Jurkat, Clone E6-1 (cell line): ENCODE measurements at regions not wholly inside any gene's neighbourhood (a gene's known extent, or its start where the extent isn't known, plus 50 kb on each side); places are given as distances from the start of the nearest gene placed in this dataset.

ENCODE experiments used
- DNase-seq: peaks from one replicate; pipeline ENCODE4 v3.0.0-alpha.2; 2011; ENCODE audit warnings: low read depth, low spot score
- H3K4me3 ChIP-seq: 2 replicates; pipeline ENCODE4 v1.5.1; 2011; ENCODE audit warnings: mild to moderate bottlenecking, low read length, control low read depth, moderate library complexity

GRCh38 chr10:125475815-125476214, 207.1 kb downstream of the TEX36 start:
- DNase-seq: no peak
- H3K4me3 ChIP-seq: no peak overlapping the region

DNA sequence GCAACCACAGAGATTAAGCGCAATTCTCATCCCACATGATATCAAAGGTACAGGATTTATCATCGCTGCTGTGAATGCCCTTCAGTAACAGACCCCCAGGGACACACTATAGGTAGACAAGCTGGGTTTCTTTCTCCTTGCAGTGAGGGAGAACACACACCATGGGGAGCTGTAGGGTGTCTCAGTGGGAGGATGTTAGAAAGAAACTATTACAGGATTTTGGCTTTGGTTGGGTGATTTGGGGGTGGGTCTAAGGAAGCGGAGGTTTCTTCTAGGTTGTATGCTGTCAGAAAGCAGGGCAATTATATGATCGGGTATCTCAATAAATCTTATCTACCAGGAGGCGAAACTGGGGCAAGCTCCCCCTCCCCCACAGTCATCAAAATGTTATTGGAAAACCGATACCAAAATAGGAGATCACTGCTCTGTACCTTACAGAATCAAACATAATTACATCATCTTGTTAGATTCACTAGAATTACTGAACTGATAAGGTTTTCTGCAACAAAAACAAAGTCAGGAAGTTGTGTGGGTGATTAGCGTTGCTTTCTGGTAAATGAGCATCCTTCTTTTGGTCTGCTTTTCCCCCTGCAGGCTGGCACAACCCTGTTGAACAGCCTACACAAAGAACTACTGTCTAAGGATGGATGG, 209.7 kb downstream of the TEX36 start:
- H3K4me3 ChIP-seq: no peak overlapping the region
- no peak for DNase-seq

DNA sequence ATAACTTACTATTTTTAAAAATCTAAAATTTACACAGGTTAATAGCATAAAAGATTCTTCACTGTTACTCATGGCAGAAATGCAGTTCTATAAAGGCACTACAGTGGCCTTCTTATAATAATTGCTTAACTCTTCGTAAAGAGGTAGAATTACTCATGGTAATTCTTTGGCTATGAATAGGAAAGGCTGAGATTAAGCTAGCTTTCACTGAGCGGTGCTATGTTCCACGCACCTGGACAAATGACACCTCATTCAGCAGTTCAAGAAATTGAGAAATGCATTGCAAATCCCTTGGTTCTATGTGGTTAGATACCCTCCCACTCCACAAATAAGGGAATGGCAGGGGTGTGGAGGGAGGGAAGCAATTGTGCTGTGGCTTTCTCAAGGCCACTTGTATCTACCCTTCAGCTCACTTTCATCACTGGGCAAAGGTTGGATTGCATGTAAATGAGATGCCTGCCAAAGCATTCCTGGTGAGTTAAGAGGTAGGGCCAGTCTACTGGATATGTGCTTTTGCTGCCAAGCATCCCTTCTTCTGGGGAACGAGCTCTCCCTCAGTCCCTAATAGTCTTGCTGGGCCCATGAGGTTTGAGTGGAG, 210.9 kb downstream of the TEX36 start:
- no peak overlapping the region for H3K4me3 ChIP-seq
- no peak for DNase-seq

DNA sequence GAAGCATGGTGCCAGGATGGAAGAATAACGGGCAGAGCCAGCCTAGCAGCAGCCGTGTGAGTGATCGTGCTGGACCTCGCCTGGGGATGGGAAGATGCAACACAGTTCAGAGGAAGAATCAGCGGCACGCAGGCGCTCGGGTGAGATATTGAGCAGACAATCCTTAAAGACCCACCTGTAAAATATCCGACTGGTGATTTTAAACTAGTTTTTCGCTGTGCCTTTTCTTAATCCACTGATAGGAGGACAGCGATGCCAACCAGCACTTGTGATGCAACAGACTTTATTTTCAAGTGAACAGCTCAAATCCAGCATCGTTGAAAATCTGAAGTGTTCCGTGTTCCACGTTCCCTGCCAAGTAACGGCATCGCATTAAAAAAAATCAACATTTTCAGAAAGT, 214.7 kb downstream of the TEX36 start:
- DNase-seq: no peak
- H3K4me3 ChIP-seq: no peak overlapping the region

DNA sequence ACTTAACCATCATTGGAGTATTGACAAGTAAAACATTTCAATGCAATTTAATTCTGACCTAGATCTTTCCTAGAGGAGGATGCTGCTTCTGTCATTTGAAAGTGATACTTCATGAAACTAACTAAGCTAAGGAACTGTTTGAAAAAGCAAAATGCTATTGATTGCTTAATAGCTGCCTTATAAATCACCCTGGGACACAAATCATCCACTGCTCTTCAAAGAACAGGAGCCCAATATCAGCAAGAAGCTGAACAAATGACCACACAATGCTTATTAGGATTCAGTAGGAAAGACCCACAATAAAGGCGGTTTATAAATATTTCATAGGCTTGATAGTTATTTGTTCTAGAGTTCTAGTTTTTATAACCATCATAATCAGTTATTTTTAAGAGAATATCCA, 216.3 kb downstream of the TEX36 start:
- DNase-seq: no peak
- H3K4me3 ChIP-seq: no peak overlapping the region

DNA sequence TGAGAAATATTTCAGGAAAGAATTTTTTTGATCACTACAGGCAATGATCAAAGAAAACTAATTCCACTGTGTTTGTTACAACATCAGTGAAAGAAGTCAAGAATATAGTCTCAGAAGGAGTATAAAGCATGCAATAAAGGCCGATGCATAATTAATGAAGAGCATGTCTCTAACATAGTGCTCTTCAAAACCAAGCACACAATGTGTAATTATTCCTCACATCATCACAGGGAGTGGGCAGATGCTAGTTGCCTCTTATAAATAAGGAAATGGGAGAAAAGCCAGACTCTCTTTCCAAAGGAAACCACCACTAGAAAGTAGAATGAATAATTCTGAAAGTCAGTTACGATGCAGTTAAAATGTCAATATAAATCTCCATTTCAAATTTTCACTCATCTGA, 220.1 kb downstream of the TEX36 start:
- DNase-seq: no peak
- no peak overlapping the region for H3K4me3 ChIP-seq

DNA sequence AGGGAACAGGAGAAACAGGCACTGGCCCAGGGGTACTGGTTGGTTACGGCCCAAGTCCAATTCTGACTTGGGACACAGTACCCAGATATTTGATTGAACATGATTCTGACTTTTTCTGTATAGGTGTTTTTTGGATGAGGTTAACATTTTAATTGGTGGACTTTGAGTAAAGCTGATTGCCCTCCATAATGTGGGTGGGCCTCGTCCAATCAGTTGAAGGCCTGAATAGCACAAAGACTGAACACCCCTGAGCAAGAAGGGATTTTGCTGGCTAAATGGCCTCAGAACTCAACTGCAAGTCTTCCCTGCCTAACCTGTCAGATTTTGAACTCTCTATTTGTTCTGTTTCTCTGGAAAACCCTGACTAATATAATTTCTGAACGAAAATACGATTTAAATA, 222.6 kb downstream of the TEX36 start:
- DNase-seq: no peak
- H3K4me3 ChIP-seq: no peak overlapping the region

GRCh38 chr10:125457406-125457805, 225.6 kb downstream of the TEX36 start:
- no peak overlapping the region for H3K4me3 ChIP-seq

DNA sequence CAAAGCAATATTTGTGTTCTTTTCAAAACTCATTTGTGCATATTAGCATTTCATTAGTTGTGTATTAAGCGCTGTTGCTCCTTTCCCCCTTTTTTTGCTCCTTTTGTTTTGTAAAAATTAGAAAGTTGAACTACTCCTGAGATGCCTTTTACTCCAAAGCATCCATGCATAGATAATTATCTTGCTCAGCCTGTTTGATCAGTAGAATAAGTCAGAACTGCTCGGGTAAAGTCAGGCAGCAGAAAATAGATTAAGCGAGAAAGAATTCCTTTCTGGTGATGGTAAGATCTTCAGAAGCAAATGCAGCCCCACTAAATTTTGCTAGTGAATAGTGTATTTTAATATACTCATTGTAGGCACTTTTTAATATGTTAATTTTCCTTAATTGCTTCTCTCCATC, 227.1 kb downstream of the TEX36 start:
- H3K4me3 ChIP-seq: no peak overlapping the region
- no peak for DNase-seq

More at GRCh38 chr10:125457406-125457805, 225.6 kb downstream of the TEX36 start:
- DNase-seq: no peak

- no peak overlapping the region for H3K4me3 ChIP-seq
- no peak for DNase-seq
Observed at GRCh38 chr10:125455431-125455830, 227.5 kb downstream of the TEX36 start.

DNA sequence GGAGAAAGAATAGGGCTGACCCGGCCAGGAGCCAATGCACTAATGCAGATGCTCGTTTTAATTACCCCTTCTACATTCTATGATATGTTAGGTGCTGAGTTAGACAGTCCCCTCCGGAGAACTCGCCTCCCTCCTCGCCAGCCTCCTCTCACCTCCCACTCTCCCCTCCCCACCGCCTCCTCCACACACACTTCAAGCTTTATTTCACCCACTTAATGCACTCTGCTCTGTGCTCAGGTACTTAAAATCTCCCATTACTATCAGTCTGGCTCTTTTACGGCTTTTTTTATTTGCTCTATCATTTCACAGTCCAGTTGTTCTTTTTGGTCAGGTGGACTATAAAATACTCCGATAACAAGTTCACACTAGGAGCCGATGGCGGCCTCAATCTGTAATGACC, 231.6 kb downstream of the TEX36 start:
- no peak overlapping the region for H3K4me3 ChIP-seq
- DNase-seq: no peak

DNA sequence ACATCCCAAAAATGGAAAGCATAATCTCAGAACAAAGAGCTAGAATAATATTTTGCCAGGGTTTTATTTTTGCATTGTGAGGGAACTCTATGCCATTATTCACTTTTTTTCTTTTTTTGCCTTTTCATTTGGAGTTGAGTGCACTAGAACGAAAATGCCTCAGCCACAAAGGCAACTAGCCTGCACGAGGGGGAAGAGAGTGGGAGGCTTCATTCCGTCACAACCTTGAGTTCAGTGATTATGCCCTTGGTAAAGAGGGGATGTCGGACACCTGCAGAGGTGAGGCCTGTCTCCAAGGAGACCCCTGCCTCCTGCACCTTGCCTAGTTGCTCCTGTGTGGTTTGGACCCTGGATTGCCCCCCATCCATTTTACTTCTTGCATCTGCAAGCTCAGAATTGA, 232.7 kb downstream of the TEX36 start:
- no peak overlapping the region for H3K4me3 ChIP-seq
- DNase-seq: no peak

GRCh38 chr10:125449571-125449970, 233.4 kb downstream of the TEX36 start:
- no peak for DNase-seq
- H3K4me3 ChIP-seq: no peak overlapping the region

DNA sequence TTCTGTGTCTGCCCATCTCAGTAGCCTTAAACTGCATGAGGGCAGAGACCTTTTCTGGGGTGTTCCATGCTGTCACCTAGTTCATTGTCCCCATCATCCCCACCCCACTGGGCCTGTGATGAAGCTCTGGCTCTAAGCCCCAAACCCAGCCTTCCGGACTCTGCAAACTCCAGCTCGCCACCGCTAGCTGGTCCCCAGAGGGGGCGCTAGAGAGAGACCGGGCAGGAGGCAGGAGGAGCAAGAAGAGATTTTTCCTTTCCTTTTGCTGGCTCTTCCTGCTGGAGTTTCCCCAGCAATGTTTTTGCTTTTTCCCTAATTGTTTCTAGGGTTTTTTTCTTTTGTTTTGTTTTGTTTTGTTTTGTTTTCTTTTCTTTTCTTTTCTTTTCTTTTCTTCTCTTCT, 234.4 kb downstream of the TEX36 start:
- peak; percentile 5 for DNase-seq
- H3K4me3 ChIP-seq: no peak overlapping the region

- DNase-seq: no peak
- H3K4me3 ChIP-seq: no peak overlapping the region
Observed at GRCh38 chr10:125444790-125445189, 238.2 kb downstream of the TEX36 start.

GRCh38 chr10:125442856-125443540, 240.0 kb downstream of the TEX36 start:
- no peak for DNase-seq
- no peak overlapping the region for H3K4me3 ChIP-seq

GRCh38 chr10:125441151-125441550, 241.8 kb downstream of the TEX36 start:
- no peak for DNase-seq
- no peak overlapping the region for H3K4me3 ChIP-seq

DNA sequence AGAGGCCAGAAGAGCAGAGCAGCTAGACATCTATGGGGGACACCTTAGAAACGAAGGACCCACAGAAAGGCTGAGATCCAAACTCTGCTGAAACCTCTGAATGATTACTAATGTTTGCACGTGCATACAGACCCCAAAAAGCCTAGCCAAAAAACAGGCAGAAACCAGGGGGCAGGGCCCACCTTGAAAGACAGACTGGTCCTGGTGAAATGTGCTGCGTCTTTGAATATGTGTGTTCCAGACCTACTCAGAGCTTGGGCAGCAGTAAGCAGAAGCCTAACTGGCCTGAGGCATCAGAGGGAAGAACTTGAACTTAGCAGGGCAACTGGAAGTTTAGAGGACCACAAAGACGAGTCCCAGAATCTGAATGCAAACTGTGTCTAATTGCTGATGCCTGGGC, 251.8 kb downstream of the TEX36 start:
- no peak for DNase-seq
- no peak overlapping the region for H3K4me3 ChIP-seq

- no peak for DNase-seq
- no peak overlapping the region for H3K4me3 ChIP-seq
Observed at GRCh38 chr10:125428054-125428453, 254.9 kb downstream of the TEX36 start.

DNA sequence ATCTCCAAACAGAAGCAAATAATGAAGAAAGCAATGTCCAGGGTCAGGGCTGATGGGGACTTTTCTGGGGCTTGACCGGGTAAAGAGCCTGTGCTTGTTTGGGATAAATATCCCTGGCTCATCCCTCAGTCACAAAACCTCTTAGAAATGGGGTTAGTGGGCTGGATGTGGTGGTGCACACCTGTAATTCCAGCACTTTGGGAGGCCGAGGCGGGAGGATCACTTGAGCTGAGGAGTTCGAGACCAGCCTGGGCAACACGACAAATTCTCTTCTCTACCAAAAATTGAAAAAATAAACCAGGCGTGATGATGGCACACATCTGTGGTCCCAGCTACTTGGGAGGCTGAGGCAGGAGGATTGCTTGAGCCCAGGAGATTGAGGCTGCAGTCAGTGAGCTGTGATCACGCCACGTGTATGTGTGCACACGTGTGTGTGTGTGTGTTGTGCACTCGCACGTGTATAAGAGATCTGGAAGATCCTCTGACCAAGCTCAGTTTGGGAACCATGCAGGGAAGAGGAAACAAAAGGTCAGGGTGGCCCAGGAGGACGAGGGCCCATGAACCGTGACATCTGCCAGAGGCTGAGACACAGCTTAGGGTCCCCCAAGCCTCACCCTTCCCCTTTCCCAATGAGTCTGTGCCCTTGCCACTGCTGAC, 258.6 kb downstream of the TEX36 start:
- DNase-seq: no peak
- H3K4me3 ChIP-seq: no peak overlapping the region
